GM10248 (cell line): ENCODE measurements at regions not wholly inside any gene's neighbourhood (a gene's known extent, or its start where the extent isn't known, plus 50 kb on each side); places are given as distances from the start of the nearest gene placed in this dataset.
"Not testable (repeated sequence)": the region's sequence is repeated elsewhere in the genome, so short reads cannot be mapped to it uniquely, and the experiment has no call there.

Experiments used
- CTCF ChIA-PET: fragments of 300-600 bp; sonication (Branson Sonifier 250); formaldehyde crosslinking; extraction: SDS; loops from one replicate; lab custom pipeline; 2021; ENCODE audit warnings: antibody characterized with exemption; lab: Yijun Ruan, JAX
- POLR2A ChIA-PET: fragments of 350-650 bp; sonication (Branson Sonifier 250); formaldehyde crosslinking; extraction: SDS; loops from one replicate; lab custom pipeline; 2020; ENCODE audit warnings: antibody characterized with exemption; lab: Yijun Ruan, JAX
- DNase-seq: peaks from one replicate; pipeline ENCODE4 v3.0.0; 2012; ENCODE audit errors: extremely low spot score
- TF ChIP-seq, protein P1 (sequence below): IDR thresholded peaks from 2 replicates; pipeline ENCODE4 v1.5.1; 2012; ENCODE audit warnings: mild to moderate bottlenecking, low read depth; ENCODE audit errors: extremely low read depth, missing control alignments, control extremely low read depth

DNA sequence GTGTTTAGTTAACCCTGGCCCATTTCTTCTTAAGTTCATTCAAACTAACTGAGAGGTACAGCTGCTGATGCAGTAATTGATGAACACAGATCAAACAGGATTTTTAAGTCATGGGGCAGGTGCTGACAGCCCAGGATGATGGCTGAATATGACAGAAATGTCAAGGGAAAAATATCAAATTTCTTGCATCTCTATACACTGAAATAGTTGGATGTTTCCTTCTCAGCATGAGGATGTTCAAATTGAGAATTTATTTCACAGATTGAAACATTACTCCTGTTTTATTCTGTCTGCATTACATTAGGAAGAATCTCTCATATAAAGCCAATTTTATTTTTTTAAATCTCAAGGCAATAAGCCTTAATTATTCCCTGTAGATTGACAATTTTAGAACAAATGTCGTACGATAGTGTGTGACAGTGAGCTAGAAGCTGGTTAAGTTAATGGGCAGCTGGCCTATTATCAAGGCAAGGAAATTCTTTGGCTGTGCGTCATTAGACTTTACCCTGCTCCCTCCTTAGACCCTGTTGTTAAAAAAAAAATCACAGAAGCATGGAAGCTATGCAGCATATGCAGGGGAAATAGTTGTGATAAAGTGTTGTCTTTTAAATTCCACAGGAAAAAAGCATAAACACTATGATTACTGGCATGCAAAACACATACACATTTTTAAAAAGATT, 183.8 kb upstream of the KCNMB2 start:
- DNase-seq = no peak
- ChIA-PET POLR2A (no interaction called here), CTCF (interaction anchor here (1.4 kb wide), 1 partner anchor 19 kb away, joined by 5 read pairs; no protein-coding TSS in a partner anchor)
- TF ChIP-seq, protein P1, sequence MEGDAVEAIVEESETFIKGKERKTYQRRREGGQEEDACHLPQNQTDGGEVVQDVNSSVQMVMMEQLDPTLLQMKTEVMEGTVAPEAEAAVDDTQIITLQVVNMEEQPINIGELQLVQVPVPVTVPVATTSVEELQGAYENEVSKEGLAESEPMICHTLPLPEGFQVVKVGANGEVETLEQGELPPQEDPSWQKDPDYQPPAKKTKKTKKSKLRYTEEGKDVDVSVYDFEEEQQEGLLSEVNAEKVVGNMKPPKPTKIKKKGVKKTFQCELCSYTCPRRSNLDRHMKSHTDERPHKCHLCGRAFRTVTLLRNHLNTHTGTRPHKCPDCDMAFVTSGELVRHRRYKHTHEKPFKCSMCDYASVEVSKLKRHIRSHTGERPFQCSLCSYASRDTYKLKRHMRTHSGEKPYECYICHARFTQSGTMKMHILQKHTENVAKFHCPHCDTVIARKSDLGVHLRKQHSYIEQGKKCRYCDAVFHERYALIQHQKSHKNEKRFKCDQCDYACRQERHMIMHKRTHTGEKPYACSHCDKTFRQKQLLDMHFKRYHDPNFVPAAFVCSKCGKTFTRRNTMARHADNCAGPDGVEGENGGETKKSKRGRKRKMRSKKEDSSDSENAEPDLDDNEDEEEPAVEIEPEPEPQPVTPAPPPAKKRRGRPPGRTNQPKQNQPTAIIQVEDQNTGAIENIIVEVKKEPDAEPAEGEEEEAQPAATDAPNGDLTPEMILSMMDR = no peak

GRCh38 chr3:178353006-178353694, 183.1 kb upstream of the KCNMB2 start:
- TF ChIP-seq, protein P1 = no peak
- DNase-seq = no peak
- ChIA-PET POLR2A (no interaction called here), CTCF (interaction anchor here (1.4 kb wide), 1 partner anchor 18 kb away, joined by 5 read pairs; no protein-coding TSS in a partner anchor)

GRCh38 chr3:178359728-178360127, 176.5 kb upstream of the KCNMB2 start:
- TF ChIP-seq, protein P1 = no peak
- ChIA-PET CTCF (interaction anchor here (1.5 kb wide), 1 partner anchor 10 kb away, joined by 3 read pairs; no protein-coding TSS in a partner anchor), POLR2A (no interaction called here)
- no peak for DNase-seq

DNA sequence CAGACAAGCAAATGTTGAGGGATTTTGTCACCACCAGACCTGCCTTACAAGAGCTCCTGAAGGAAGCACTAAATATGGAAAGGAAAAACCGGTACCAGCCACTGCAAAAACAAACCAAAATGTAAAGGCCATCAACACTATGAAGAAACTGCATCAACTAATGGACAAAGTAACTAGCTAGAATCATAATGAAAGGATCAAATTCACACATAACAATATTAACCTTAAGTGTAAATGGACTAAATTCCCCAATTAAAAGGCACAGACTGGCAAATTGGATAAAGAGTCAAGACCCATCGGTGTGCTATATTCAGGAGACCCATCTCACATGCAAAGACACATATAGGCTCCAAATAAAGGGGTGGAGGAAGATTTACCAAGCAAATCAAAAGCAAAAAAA, 173.2 kb upstream of the KCNMB2 start:
- CTCF ChIA-PET, DNase-seq: not testable (repeated sequence)
- POLR2A ChIA-PET = interaction anchor here (0.7 kb wide), 1 partner anchor 1294 kb away, joined by 8 read pairs; no protein-coding TSS in a partner anchor

- TF ChIP-seq, protein P1 = no peak
- DNase-seq = no peak
- ChIA-PET POLR2A (interaction anchor here (0.6 kb wide), 1 partner anchor 632 kb away, joined by 3 read pairs; no protein-coding TSS in a partner anchor), CTCF (interaction anchor here (1.0 to 2.7 kb wide), 2 partner anchors 11 to 17 kb away, joined by 3 to 6 read pairs; no protein-coding TSS in a partner anchor)
These were observed 168.2 kb upstream of the KCNMB2 start for GRCh38 chr3:178367817-178368617.

- TF ChIP-seq, protein P1 = no peak
- no peak for DNase-seq
- POLR2A ChIA-PET = no interaction called here
These were observed 167.2 kb upstream of the KCNMB2 start for GRCh38 chr3:178369006-178369405.

More at GRCh38 chr3:178369006-178369405, 167.2 kb upstream of the KCNMB2 start:
- CTCF ChIA-PET = interaction anchor here (1.0 to 2.7 kb wide), 3 partner anchors 9 to 16 kb away, joined by 3 to 6 read pairs (median 3); no protein-coding TSS in a partner anchor
